ENCODE measurements at regions not wholly inside any gene's neighbourhood (a gene's known extent, or its start where the extent isn't known, plus 50 kb on each side); places are given as distances from the start of the nearest gene placed in this dataset.

DNA sequence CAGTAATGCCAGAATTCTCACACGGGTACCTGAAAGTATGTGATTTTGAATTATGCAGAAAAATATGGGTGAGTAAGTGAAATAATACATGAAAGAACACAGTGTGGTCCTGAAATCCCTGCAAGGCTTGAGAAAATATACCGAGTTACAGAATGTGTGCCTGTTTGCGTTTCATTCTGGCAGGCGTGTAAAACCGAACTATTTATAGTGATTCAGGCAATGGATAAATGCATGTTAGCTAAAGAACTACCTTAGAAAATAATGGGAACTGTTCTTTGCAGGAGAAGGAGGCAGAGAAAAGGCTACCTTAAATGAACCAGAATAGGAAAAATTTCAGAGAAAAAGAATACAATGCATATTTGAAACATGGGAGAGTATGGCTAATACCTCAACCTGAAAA, 145.8 kb upstream of the KCNQ5 start:
- Histone ChIP-seq H4K20me1 (ENCODE audit: insufficient read depth, low read length) (no peaks in the 10 kb centered on the region), H3K36me3 (replicated peaks; ENCODE audit: low read depth, low read length) (no peaks in the 10 kb centered on the region), H2AFZ (ENCODE audit: low read depth, low read length) (no peak overlapping the region), H3K79me2 (ENCODE audit: low read length) (no peaks in the 10 kb centered on the region), H3K27ac (ENCODE audit: low read length) (no peak overlapping the region), H3K4me3 (ENCODE audit: low read length) (no peak overlapping the region), H3K4me2 (ENCODE audit: low read length) (no peak overlapping the region), H3K9ac (ENCODE audit: low read length) (no peak overlapping the region), H3K9me3 (ENCODE audit: insufficient read depth, low read length) (no peaks in the 10 kb centered on the region), H3K27me3 (ENCODE audit: low read depth, low read length) (0 out of 2 replicates have a peak, but pooled peaks cover 3% of the 10 kb centered on the region), H3K4me1 (ENCODE audit: low read length) (no peaks in the 10 kb centered on the region)
- no peak for TF ChIP-seq EZH2phosphoT487 (IDR thresholded peaks at IDR 0.05; ENCODE audit: low read depth)
- TF ChIP-seq, protein P1, sequence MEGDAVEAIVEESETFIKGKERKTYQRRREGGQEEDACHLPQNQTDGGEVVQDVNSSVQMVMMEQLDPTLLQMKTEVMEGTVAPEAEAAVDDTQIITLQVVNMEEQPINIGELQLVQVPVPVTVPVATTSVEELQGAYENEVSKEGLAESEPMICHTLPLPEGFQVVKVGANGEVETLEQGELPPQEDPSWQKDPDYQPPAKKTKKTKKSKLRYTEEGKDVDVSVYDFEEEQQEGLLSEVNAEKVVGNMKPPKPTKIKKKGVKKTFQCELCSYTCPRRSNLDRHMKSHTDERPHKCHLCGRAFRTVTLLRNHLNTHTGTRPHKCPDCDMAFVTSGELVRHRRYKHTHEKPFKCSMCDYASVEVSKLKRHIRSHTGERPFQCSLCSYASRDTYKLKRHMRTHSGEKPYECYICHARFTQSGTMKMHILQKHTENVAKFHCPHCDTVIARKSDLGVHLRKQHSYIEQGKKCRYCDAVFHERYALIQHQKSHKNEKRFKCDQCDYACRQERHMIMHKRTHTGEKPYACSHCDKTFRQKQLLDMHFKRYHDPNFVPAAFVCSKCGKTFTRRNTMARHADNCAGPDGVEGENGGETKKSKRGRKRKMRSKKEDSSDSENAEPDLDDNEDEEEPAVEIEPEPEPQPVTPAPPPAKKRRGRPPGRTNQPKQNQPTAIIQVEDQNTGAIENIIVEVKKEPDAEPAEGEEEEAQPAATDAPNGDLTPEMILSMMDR (IDR thresholded peaks at IDR 0.05; ENCODE audit: low read depth, low read length): no peak

DNA sequence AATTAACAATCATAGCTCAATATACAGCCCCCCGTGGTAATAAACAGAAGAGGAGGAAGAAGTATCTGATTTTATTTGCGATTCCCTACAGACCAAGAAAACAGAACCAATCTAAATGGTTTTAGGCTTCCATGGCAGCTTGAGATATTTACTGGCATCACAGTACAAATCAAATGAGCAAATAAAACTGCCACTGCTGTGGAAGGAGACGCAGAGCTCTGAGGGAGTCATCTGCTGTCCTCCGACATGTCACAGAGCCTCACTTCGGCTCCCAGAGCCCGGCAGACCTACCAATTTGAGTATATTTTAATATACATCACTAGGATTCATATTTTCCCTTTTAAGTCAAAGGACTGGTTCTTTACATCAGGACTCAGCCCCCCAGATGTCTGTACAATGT, 145.2 kb upstream of the KCNQ5 start:
- H3K4me3 ChIP-seq (ENCODE audit: low read length): no peak overlapping the region
- no peak overlapping the region for H2AFZ ChIP-seq (ENCODE audit: low read depth, low read length)
- no peaks in the 10 kb centered on the region for H4K20me1 ChIP-seq (ENCODE audit: insufficient read depth, low read length)
- H3K27me3 ChIP-seq (ENCODE audit: low read depth, low read length): 0 out of 2 replicates have a peak, but pooled peaks cover 3% of the 10 kb centered on the region
- no peaks in the 10 kb centered on the region for H3K36me3 ChIP-seq (replicated peaks; ENCODE audit: low read depth, low read length)
- no peak overlapping the region for H3K4me2 ChIP-seq (ENCODE audit: low read length)
- H3K27ac ChIP-seq (ENCODE audit: low read length): no peak overlapping the region
- no peaks in the 10 kb centered on the region for H3K9me3 ChIP-seq (ENCODE audit: insufficient read depth, low read length)
- no peak for TF ChIP-seq EZH2phosphoT487 (IDR thresholded peaks at IDR 0.05; ENCODE audit: low read depth)
- TF ChIP-seq, protein P1 (IDR thresholded peaks at IDR 0.05; ENCODE audit: low read depth, low read length): no peak
- H3K9ac ChIP-seq (ENCODE audit: low read length): no peak overlapping the region
- no peaks in the 10 kb centered on the region for H3K79me2 ChIP-seq (ENCODE audit: low read length)
- no peaks in the 10 kb centered on the region for H3K4me1 ChIP-seq (ENCODE audit: low read length)

DNA sequence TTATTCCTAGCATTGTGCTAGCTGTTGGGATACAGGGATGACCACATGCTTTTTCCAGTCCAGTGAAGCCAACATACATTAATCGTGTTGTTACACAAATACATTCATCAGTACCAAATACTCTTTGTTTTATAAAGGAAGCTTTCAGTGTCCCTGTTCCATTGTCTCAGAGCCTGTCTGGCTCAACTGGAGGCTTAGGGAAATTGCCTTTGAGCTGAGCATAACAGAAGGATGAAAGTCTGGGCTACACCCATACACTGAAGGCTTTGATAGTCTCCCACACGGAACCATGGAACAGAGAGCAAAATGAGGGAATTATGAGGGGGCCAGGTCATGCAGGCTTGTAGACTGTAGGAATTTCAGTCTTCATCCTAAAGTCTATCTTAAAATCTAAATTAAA, 126.4 kb upstream of the KCNQ5 start:
- H3K4me3 ChIP-seq (ENCODE audit: low read length): no peak overlapping the region
- TF ChIP-seq, protein P1 (IDR thresholded peaks at IDR 0.05; ENCODE audit: low read depth, low read length): no peak
- no peak for TF ChIP-seq EZH2phosphoT487 (IDR thresholded peaks at IDR 0.05; ENCODE audit: low read depth)

DNA sequence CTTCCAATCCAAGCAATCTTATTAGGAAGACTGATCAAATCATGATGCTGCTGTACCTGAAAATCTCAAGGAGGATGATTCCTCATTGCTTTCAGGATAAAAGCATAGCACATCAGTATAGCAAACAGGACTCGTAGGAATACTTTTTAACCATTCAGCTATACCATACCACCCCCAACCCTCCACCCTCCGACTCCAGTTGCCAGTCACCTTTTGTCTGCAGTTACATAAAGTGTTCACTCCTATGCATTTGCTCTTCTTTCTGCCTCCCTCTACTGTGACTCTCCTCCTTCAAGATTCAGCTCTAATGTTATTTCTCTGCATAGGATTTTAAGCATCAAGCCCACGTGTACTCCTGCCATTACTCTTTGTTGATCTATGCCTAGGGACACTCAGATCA, 124.7 kb upstream of the KCNQ5 start:
- Histone ChIP-seq H3K36me3 (replicated peaks; ENCODE audit: low read depth, low read length) (no peaks in the 10 kb centered on the region), H3K4me2 (ENCODE audit: low read length) (no peak overlapping the region), H3K9ac (ENCODE audit: low read length) (no peak overlapping the region), H2AFZ (ENCODE audit: low read depth, low read length) (no peak overlapping the region), H3K27me3 (ENCODE audit: low read depth, low read length) (no peaks in the 10 kb centered on the region), H3K9me3 (ENCODE audit: insufficient read depth, low read length) (no peaks in the 10 kb centered on the region), H3K4me3 (ENCODE audit: low read length) (no peak overlapping the region), H3K27ac (ENCODE audit: low read length) (no peak overlapping the region), H3K79me2 (ENCODE audit: low read length) (no peaks in the 10 kb centered on the region), H4K20me1 (ENCODE audit: insufficient read depth, low read length) (no peaks in the 10 kb centered on the region), H3K4me1 (ENCODE audit: low read length) (peaks cover 5% of the 10 kb centered on the region)
- TF ChIP-seq EZH2phosphoT487 (IDR thresholded peaks at IDR 0.05; ENCODE audit: low read depth): no peak

More for the DNA sequence above, 126.4 kb upstream of the KCNQ5 start:
- Histone ChIP-seq H3K4me1 (ENCODE audit: low read length) (peaks cover 5% of the 10 kb centered on the region), H3K36me3 (replicated peaks; ENCODE audit: low read depth, low read length) (no peaks in the 10 kb centered on the region), H4K20me1 (ENCODE audit: insufficient read depth, low read length) (no peaks in the 10 kb centered on the region), H3K9ac (ENCODE audit: low read length) (no peak overlapping the region), H3K4me2 (ENCODE audit: low read length) (no peak overlapping the region), H3K9me3 (ENCODE audit: insufficient read depth, low read length) (no peaks in the 10 kb centered on the region), H3K27ac (ENCODE audit: low read length) (no peak overlapping the region), H3K27me3 (ENCODE audit: low read depth, low read length) (no peaks in the 10 kb centered on the region), H3K79me2 (ENCODE audit: low read length) (no peaks in the 10 kb centered on the region), H2AFZ (ENCODE audit: low read depth, low read length) (no peak overlapping the region)

DNA sequence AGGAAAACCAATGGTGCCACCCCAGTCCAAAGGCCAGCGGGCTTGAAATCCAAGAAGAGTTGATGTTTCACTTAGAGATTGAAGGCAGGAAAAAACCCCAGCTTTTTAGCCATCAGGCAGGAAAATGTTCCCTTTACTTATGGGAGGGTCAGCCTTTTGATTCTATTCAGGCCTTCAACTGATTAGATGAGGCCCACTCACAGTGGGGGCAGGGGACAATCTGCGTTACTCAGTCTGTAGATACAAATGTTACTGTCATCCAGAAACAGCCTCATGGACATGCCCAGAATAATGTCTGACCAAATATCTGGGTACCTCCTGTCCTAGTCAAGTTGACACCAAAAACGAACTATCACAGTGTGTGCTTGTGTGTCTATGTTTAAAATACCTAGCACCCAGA, 121.2 kb upstream of the KCNQ5 start:
- Histone ChIP-seq H2AFZ (ENCODE audit: low read depth, low read length) (no peak overlapping the region), H3K36me3 (replicated peaks; ENCODE audit: low read depth, low read length) (no peaks in the 10 kb centered on the region), H3K9me3 (ENCODE audit: insufficient read depth, low read length) (no peaks in the 10 kb centered on the region; the same call in 1 of the 2 replicates), H3K4me2 (ENCODE audit: low read length) (no peak overlapping the region), H3K4me3 (ENCODE audit: low read length) (no peak overlapping the region), H3K27me3 (ENCODE audit: low read depth, low read length) (no peaks in the 10 kb centered on the region), H3K27ac (ENCODE audit: low read length) (no peak overlapping the region), H4K20me1 (ENCODE audit: insufficient read depth, low read length) (no peaks in the 10 kb centered on the region), H3K9ac (ENCODE audit: low read length) (no peak overlapping the region), H3K79me2 (ENCODE audit: low read length) (no peaks in the 10 kb centered on the region), H3K4me1 (ENCODE audit: low read length) (peaks cover 5% of the 10 kb centered on the region)
- TF ChIP-seq, protein P1 (IDR thresholded peaks at IDR 0.05; ENCODE audit: low read depth, low read length): no peak
- no peak for TF ChIP-seq EZH2phosphoT487 (IDR thresholded peaks at IDR 0.05; ENCODE audit: low read depth)
